HG03135 (cell line): ENCODE measurements at regions not wholly inside any gene's neighbourhood (a gene's known extent, or its start where the extent isn't known, plus 50 kb on each side); places are given as distances from the start of the nearest gene placed in this dataset.

ENCODE experiments used
- ATAC-seq: cut with Tn5 transposase; IDR thresholded peaks from one replicate; pipeline ENCODE4 v1.9.1; 2021; ENCODE audit warnings: mild to moderate bottlenecking, moderate library complexity; ENCODE audit not compliant: unreplicated experiment

- no peak for ATAC-seq
These were observed 2660.1 kb upstream of the PCDH20 start for GRCh38 chr13:64075543-64076271.

- no peak for ATAC-seq
These were observed 2659.4 kb upstream of the PCDH20 start for GRCh38 chr13:64074971-64075474.

DNA sequence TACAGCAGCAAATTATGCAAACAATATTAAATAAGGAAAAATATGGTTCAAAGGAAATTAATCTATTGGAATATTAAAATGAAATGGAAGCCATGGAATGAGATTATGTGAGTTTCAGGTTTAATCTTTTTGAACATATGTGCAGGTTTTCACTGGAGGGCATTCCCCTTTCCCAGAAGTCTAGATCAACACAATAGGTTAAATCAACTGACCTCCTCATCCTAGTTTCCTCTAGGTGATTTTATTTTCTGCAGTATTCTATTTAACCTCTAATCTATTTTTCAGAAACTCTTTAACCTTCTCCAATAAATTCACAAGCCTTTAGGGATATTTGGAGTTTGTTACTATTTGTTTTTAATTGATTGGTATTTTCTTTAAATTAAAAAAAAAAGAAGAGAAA lies 2657.6 kb upstream of the PCDH20 start:
- ATAC-seq = no peak

DNA sequence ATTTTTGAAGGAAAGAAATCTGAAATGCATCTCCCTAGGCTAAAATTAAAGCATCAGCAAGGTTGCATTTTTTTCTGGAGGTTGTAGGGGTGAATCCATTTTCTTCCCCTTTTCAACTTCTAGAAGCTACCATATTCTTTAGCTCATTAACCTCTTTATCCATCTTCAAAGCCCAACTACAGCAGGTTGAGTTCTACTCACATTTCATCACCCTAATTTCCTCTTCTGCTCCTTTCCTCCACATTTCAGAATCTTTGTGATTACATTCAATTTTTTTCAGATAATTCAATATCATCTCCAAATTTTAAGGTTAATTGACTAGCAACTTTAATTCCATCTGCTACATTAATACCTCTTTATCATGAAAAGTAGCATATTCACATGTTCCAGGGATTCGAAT lies 2655.7 kb upstream of the PCDH20 start:
- no peak for ATAC-seq

- ATAC-seq = no peak
These were observed 2654.2 kb upstream of the PCDH20 start for GRCh38 chr13:64069892-64070291.

DNA sequence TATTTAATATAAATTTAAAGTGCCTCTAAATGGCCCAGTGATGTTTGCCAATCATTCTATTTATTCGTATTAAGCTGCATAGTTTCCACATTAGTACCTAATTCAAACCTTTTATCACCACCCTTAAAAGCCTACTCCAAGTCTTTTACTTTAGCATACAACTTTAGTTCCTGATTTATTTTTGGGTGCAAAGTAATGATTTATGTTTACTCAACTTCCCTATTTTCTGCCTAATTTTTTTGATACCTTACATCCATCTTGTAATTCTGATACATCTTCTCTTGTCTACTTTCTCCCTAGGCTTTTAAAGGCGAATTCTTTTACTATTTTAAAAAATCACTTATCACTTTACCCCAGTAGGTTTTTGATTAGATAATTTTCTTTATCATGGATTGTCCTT lies 2651.1 kb upstream of the PCDH20 start:
- no peak for ATAC-seq

- no peak for ATAC-seq
These were observed 2646.0 kb upstream of the PCDH20 start for GRCh38 chr13:64061649-64062048.

DNA sequence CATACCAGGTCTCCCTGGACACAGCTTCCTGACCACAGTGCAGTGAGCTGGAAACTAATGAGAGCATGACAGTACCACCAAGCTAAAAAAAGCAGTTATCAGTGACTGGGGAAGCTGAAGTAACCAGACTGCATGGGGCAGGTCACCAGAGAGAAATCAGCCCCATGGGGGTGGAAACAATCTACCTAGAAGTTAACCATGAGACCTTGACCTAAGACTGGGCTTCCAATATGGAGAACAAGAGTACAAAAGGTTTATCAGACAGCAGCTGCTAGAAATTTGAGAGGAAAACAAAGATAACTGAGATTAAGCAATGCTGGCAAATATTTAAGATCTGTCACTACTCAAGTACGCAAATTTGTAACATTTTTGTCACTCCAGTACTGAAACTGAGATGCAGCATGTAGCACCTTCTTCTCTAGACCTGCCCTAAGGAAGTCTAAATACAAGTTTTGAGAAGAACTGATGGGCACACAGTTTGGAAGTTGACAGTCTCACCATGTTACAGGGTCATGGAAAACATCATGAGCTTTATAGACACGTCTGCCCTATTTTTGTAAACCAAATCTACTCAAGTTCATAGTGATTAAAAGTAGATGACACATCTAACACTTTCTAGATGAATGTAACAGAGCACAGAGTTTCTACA lies 2641.8 kb upstream of the PCDH20 start:
- ATAC-seq = no peak

- ATAC-seq = no peak
These were observed 2638.7 kb upstream of the PCDH20 start for GRCh38 chr13:64054321-64054720.

GRCh38 chr13:64052521-64052920 lies 2636.9 kb upstream of the PCDH20 start:
- no peak for ATAC-seq

DNA sequence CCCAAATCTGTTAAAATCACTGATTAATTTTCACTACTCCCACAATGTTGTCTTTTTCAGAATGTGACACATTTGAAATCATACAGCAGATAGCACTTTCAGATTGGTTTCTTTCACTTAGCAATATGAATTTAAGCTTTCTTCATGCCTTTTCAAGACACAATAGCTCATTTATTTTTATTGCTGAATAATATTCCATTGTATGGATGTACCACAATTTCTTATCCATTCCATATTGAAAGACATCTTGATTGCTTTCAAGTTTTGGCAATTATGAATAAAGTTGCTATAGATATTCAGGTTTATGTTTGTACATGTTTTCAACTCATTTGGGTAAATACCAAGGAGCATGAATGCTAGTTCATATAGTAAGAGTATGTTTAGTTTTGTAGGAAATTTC lies 2635.6 kb upstream of the PCDH20 start:
- ATAC-seq = no peak

DNA sequence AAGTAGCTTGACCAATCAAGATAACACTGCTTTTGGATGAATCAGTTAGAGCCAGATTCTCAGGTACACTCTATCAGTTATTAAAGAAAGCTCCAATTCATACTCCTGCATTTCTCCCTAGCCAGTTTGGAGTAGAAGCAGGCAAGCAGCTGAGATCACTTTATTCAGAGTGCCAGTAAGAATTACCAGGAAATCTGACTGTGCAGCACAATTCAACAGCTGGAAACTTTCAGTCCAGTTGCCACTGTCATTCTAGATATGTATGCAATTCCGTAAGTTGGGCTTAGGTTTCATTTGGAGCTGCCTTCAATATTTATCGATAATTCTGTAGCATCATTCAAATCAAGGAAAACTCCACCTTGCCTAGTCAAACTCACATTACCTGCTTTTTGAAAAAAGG lies 2625.6 kb upstream of the PCDH20 start:
- ATAC-seq = no peak

- no peak for ATAC-seq
These were observed 2618.3 kb upstream of the PCDH20 start for GRCh38 chr13:64033921-64034320.

- ATAC-seq = no peak
These were observed 2613.9 kb upstream of the PCDH20 start for GRCh38 chr13:64029343-64030093.

GRCh38 chr13:64028551-64028950 lies 2612.9 kb upstream of the PCDH20 start:
- ATAC-seq = no peak

DNA sequence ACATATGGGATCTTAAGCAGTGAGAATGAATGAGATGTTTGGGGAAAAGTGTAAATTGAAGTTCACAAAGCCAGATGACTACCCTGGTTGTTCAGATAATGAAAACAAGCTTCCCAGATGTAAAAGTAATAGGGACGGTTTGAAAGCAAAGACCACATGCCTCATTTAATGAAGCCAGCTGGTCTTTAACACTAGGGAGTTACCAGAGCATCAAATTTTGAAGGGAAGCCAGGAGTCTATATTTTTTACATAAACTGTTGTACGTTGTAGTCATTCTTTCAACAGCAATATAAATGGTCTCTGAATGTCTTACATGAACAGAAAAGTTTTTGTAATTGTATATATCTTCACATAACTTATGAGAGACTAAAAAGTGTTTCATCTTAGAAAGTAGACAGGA lies 2604.5 kb upstream of the PCDH20 start:
- no peak for ATAC-seq

- ATAC-seq = no peak
These were observed 2591.7 kb upstream of the PCDH20 start for GRCh38 chr13:64007339-64007738.

DNA sequence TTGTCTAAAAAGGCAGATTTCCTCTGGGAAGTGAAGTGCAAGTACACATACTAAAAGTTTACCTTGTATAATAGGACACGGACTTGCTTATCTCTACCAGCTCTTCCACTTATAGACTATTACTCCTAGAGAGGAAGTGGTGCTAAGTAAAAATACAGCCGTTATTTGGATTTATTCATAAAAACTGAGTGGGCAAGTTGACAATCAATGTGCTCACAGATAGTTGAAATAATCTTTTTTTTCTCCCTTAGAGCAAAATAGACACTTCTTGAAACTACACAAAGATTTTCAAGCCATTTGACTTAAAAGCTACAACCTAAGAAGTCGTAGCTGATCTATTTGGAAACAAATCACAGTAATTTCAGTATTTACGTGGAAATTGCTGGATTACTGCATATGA lies 2584.7 kb upstream of the PCDH20 start:
- no peak for ATAC-seq

DNA sequence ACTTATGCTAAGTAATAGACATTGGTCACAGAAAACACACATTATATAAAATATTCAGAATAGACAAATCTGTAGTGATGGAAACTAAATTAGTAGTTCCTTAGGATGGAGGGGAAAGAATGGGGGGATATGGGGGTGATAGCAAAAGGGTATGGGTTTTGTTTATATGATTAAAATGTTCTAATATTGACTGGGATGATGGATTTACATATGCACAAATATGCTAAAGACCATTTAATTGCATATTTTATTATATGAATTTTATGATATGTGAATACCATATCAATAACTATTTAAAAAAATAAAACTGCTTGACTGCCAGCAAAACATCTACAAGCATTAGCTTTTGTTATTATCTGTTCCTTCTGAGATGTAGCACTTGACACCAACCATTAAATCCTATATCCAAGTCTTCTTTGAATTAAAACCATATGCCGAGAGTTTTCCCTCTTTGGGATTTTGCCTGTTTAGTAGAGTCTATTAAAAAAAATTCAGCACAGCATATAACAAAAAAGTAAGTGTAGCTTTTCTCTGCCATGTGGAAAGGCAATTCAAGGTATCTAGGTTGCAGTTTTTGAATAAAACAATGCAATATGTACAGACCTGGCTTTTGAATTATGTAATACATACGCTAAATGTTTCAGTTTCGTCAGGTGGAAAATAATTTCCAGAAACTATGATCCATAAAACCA lies 2584.1 kb upstream of the PCDH20 start:
- ATAC-seq = no peak

DNA sequence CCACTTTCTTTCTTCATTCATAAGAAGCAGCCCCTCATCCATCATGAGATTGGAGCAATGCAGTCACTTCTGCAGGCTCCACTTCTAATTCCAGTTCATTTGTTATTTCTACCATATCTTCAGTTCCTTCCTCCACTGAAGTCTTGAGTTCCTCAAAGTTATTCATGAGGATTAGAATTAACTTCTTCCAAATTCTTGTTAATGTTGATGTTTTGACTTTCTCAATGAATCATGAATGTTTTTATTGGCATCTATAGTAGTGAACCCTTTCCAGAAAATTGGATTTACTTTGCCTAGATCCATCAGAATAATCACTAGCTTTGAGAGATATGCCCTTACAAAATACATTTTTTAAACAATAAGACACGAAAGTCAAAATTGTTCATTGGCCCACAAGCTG lies 2567.7 kb upstream of the PCDH20 start:
- ATAC-seq = no peak

DNA sequence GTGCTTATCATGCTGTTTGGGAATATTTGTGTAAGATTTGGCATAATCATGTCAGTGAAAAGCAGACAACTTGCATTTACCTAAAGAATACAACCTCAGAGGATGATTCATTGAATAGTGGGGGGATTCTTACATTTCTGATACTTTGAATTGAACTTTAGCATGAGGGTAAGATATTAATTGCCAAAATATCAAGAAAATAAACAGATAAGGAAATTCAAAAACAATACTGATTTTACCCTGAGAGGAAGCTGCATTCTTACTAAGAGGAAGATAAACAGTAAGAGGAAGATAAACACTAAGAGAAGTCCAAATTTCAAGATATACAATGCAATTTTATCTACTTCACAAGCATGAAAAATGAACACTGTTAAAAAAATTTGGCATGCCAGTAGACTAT lies 2564.3 kb upstream of the PCDH20 start:
- ATAC-seq = no peak
